DND-41 (cell line): ENCODE measurements at regions not wholly inside any gene's neighbourhood (a gene's known extent, or its start where the extent isn't known, plus 50 kb on each side); places are given as distances from the start of the nearest gene placed in this dataset.

Experiments
- EZH2 ChIP-seq: IDR thresholded peaks from 3 replicates; pipeline ENCODE4 v1.6.1; 2012; ENCODE audit warnings: borderline replicate concordance, low read depth, mild to moderate bottlenecking, moderate library complexity, low read length, inconsistent platforms; ENCODE audit not compliant: severe bottlenecking
- TF ChIP-seq, protein P1 (sequence below): IDR thresholded peaks from 2 replicates; pipeline ENCODE4 v1.5.1; 2012; ENCODE audit warnings: borderline replicate concordance, low read length, moderate library complexity, mild to moderate bottlenecking; ENCODE audit not compliant: poor library complexity, severe bottlenecking; ENCODE audit errors: extremely low read depth

GRCh38 chr3:75078290-75078689, 463.8 kb upstream of the CNTN3 start:
- TF ChIP-seq EZH2, result no peak
- TF ChIP-seq, protein P1, sequence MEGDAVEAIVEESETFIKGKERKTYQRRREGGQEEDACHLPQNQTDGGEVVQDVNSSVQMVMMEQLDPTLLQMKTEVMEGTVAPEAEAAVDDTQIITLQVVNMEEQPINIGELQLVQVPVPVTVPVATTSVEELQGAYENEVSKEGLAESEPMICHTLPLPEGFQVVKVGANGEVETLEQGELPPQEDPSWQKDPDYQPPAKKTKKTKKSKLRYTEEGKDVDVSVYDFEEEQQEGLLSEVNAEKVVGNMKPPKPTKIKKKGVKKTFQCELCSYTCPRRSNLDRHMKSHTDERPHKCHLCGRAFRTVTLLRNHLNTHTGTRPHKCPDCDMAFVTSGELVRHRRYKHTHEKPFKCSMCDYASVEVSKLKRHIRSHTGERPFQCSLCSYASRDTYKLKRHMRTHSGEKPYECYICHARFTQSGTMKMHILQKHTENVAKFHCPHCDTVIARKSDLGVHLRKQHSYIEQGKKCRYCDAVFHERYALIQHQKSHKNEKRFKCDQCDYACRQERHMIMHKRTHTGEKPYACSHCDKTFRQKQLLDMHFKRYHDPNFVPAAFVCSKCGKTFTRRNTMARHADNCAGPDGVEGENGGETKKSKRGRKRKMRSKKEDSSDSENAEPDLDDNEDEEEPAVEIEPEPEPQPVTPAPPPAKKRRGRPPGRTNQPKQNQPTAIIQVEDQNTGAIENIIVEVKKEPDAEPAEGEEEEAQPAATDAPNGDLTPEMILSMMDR, result no peak
